GM19025 (cell line): ENCODE measurements at regions not wholly inside any gene's neighbourhood (a gene's known extent, or its start where the extent isn't known, plus 50 kb on each side); places are given as distances from the start of the nearest gene placed in this dataset.
"Not testable (repeated sequence)": the region's sequence is repeated elsewhere in the genome, so short reads cannot be mapped to it uniquely, and the experiment has no call there.

Experiments
- ATAC-seq: cut with Tn5 transposase; IDR thresholded peaks from one replicate; pipeline ENCODE4 v1.9.1; 2021; ENCODE audit warnings: mild to moderate bottlenecking, low read depth, moderate library complexity; ENCODE audit not compliant: unreplicated experiment

DNA sequence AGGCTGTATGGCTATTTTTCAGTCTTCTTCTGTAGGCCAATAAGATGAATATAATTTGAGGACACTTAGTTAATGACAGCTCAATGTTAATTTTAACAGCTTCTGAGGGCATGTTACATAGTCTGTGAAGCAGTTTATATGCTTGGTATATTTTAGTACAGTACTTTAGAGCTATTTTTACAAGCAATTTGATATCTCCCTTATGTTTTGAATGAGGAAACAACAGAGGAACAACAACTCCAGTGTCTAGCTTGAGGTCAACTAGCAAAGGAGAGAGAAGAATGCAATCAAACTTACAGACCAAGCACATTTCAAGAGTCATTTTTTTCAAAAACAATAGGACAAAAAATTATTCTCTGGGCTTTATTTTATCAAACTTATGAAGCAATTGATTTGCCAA lies 469.1 kb upstream of the DCN start:
- no peak for ATAC-seq

DNA sequence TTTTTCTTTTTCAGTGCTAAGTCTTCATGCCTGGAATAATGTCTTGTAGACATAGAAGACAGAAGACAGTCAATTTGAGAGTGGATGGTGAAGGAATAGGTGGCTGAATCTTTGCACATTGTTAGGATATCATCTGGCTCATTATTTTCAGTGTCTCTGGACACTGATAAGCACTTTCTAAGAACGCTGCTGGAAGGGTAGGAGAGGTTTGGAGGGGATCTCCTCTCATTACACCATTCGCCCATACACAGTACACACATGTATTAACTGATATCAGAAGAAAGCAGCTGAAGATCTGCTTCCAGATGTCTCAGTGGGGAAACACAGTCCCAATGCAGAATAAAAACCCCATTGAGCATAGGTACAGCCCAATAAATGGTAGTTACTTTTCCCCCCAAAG lies 461.1 kb upstream of the DCN start:
- ATAC-seq: no peak

DNA sequence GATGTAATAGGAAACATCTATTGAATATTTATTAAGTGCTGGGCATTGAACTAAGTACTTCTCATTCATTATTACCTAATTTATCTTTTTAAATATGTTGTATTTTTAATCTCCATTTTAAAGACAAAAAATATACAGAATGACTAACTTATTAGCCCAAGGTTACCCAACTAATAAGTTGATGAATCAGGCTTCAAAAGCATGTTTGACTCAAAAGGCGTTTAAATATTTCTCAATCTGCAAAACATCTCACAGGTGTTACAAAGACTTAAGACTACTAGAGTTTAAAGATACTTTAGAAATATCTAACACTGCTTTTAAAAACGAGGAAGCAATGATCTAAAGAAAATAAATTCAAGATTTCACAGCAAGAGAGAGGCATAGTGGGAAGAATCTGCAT lies 457.4 kb upstream of the DCN start:
- ATAC-seq: no peak

DNA sequence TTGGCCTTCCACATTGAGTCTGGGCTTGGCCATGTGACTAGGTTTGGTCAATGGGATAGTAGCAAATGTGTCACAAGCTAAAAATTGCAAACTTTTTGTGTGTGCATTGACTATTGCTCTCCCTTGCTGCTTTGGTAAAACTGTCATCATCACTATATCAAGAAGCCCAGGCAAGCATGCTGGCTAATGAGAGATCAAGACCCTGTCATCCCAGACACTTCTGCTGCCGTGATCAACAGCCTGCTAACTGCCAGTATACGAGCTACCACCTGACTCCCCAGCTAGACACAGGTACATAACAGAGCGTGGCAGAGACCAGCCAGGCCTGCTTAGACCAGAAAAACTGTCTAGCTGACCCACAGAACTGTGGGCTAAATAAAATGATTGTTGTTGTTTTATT lies 456.7 kb upstream of the DCN start:
- ATAC-seq: no peak

DNA sequence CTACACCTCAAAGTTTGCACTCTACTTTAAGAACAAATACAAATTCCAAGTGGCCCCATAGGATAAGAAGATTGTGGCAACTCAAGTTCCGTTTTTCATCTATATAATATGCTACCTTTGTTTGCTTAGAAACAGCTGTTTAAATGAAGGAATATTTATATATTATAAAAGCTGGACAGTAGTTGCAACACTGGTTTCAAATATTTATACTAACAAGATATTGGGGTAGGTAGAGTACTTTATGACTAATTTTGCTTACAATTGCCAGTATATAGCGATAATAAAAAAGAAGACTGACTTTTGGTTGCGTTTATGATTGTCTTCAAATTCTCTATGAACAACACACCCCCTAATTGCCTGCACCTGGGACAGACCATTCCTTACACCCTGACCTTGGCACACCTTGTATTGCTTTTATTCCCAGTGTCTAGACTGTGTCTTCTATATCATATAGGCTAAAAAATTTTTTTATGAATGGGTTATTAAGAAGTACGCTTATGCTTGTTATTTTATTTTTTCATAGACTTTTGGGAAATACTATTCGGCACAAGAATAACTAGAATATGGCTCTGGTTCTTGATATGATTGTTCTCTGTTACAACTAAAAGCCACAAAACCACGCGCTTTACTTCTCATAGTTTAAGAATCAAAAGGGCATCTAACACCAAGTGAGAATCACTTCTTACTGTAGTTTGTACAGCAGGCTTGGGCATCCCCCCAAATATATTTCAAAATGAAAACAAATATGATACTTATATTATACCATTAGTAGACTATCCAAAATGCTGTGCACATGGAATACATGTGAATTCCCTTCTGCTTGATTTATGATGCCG lies 455.4 kb upstream of the DCN start:
- no peak for ATAC-seq

DNA sequence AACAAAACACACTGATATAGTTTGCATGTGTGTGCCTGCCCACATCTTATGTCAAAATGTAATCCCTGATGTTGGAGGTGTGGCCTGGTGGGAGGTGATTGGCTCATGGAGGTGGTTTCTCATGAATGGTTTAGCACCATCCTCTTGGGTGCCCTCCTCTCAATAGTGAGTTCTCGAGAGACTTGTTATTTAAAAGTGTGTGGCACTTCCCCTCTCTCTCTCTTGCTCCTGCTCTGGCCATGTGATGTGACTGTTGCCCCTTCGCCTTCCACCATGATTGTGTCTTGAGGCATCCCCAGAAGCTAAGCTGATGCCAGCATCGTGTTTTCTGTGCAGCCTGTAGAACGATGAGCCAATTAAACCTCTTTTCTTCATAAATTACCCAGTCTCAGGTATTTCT lies 454.1 kb upstream of the DCN start:
- ATAC-seq: no peak

DNA sequence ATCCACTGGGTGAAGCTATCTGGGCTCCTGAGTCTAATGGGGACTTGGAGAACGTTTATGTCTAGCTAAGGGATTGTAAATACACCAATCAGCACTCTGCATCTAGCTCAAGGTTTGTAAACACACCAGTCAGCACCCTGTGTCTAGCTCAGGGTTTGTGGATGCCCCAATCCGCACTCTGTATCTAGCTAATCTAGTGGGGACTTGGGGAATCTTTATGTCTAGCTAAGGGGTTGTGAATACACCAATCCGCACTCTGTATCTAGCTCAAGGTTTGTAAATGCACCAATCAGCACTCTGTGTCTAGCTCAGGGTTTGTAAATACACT lies 451.7 kb upstream of the DCN start:
- ATAC-seq: not testable (repeated sequence)

DNA sequence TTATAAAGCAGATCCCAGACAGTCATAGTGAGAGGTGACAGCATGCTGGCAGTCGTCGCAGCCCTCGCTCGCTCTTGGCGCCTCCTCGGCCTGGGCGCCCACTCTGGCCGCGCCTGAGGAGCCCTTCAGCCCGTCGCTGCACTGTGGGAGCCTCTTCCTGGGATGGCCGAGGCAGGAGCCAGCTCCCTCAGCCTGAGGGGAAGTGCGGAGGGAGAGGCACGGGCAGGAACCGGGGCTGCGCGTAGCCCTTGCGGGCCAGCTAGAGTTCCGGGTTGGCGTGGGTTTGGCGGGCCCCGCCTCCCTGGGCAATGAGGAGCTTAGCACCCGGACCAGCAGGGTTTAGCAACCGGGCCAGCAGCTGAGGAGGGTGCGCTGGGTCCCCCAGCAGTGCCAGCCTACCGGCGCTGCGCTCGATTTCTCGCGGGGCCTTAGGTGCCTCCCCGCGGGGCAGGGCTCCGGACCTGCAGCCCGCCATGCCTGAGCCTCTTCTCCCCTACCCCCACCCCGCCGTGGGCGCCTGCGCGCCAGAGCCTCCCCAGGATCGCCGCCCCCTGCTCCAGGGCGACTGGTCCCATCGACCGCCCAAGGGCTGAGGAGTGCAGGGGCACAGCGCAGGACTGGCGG lies 451.2 kb upstream of the DCN start:
- no peak for ATAC-seq

DNA sequence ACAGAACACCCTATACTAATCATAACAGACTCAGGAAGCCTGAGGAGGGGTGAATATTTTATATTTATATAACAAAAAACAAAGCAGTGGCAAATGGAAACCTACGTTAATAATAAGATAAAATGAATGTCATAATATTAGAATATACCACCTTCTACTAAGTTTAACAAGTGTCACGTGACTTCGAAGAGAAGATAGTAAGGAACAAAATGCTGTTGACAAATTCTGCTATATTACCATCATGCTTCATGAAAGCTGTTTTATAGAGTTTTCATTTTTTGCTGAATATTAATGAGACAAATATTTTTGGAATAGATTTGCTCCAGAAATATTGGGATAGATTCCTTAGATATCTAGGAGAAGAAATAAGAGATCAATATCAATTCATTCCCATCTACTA lies 450.6 kb upstream of the DCN start:
- ATAC-seq: no peak

DNA sequence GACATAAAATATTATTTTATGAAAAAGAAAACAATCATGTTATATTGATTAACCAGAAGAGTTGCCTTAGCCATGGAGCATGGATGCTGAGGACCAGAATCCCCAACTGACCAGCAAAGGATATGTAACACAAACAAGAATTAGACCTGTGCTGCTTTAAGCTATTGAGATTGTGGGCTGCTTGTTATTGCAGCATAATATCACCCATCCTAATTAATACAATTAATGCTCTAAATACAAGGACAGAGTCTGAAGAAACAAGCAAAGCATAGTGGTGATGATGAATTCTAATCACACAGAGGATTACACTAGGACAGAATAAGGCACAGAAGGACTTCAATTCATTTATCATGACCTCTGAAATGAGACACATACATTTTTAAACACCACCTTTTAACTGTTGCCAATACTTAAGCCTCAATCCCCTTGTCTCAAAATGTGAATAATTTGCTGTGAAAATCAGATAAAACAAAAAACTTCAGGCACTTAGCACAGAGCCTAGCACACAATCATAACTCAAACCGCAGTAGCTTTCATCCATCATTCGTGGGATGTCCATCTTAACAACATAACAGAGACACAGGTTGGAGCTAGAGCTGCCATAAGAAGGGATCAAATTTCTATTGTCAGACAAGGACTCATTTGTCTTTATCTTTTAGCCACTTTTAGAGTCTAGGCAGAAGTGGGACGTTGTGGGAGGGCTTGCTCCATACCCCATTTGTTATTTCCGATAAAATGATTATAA lies 449.6 kb upstream of the DCN start:
- no peak for ATAC-seq

DNA sequence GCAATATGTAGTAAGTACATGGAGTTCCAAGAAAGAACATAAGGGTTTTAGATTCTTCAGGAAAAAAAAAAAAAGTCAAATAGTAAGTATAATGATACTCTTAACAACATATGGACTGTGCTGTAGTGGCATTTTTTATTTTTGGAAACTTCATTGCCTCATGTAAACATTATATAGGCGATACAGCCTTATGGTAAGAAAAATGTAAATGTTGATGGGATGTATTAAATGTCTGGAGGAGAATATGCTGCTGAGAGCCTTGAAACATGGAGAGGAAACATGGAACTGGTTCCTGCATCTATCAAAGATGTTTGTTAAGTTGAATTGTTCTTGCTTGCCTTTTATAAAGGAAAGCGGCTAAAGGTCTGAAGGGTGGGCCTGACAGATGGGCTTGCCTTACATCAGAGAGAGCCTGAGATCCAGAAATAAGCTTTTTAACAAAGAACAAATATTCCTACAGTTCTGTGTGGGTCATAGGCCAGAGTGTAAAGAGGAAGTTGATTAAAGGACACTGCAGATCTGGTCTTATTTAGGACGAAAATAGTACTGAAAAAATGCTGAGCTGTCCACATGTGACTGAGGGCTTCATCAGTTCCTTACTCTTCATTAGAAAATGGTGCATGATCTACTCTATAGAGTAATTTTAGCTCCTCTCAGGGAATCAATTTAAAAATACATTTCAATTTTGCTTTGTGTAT lies 448.1 kb upstream of the DCN start:
- ATAC-seq: no peak

DNA sequence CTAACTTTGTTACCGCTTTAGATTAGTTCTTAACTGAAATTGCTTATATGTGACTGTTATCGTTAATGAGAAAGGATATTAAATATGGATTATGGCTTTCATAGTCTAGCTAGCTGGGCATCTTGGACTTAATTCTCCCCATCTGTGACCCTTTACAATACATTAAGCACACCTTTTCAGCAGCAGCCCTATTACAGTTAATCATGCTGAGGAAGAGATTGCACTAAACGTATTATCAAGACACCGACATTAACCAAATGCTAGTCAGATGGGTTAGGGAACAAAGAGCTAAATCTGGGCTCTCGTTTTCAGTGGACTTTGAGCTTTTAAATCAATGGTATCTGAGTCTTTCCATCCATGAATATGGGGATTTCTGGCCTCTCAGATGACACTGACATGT lies 447.5 kb upstream of the DCN start:
- ATAC-seq: no peak

DNA sequence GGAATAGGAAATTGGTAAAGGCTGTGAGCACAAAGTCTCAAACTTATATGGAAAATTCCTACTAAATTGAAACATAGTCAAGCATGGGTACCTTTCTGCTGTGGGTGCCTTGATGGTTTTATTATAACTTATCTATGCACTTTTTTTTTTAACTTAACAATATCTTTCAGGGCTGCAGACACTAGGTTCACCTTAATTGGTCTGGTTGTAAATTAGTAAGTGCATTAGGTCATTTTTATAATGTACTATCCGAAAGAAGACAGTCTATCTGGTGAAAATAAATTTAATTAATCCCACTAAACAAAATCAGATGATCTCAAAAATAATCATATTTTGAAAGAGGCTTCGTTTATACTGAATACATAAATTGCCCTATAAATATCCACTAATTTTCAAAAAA lies 446.8 kb upstream of the DCN start:
- no peak for ATAC-seq

DNA sequence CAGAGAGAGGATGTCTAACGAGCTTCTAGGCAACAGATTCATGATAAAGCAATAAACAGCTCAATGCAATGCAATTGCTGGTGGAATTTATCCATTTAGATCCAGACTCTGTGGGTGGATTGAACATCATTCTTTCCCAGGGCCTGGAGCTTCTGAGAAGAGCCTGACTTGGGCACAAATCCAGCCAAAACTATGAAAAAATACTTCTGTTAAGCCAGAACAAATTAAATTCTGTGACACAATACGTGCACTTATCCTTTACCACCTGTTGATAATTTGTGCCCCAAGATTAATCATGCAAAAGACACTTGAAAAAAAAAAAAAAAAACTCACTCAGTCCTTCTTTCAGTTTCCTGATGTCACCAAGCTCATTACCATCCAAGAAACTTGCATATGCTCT lies 446.0 kb upstream of the DCN start:
- ATAC-seq: no peak

DNA sequence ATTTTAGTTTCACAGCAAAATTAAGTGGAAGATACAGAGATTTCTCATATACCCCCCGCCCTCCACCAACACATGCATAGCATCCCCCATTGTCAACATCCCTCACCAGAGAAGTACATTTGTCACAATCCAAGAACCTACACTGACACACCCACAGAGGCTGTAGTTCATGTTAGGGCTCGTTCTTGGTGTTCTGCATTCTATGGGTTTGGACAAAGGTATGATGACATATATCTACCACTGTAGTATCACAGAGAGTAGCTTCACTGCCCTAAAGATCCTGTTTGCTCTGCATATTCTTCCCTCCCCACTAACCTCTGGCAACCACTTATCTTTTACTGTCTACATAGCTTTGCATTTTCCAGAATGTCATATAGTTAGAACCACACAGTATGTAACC lies 444.6 kb upstream of the DCN start:
- no peak for ATAC-seq

DNA sequence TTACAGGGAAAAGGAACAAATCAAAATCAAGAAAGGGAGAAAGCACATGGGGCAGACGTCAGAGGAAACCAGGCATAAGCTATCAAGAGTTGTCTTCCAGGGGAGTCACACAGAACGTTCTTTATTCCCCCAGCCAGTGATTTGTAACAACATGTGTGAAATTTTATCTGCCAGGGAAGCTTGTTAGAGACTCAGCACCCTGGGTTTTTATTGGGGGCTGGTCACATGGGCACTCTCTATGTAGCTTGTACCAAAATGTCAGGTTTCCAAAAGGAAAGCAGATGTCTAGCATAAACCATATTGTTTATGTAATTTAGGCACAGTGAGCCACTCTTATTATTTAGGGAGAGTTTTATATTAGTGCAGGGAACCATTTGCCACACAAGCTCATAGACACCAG lies 440.4 kb upstream of the DCN start:
- no peak for ATAC-seq

DNA sequence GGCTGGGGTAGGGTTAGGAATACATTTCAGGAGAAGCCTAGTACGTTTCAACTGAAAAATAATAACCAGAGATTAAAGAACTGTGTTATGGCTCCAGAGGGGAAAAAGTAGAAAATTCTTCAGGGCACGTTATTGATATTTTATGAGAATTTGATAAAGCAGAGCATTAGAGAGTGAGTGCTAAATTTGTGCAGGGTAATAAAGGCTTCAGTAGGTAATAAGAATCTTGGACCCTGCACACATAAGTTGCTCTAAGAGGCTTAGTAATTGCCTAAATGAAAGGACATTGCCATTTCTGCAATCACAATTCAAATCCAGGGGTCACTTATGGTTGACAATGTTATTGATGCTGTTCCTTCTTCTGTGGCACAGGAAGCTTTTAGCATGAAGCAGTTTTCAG lies 439.4 kb upstream of the DCN start:
- no peak for ATAC-seq

DNA sequence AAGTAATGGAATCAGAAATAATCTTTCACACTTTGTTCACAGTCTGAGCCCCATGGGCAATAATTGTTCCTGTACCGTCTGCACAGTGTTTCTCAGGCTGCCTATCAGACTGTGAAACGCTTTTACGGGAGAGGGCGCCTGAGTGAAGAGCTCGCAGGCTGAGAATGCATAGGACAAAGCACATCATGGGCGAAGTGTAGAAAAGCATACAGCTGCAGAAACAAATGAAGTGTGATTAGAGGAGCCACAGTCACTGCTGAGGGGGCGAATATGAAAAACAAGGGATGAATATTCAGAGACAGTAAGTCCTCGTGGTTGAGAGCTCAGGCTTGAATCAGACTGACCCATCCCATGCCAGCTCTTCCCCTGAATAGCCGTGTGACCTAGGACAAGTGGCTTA lies 438.4 kb upstream of the DCN start:
- ATAC-seq: no peak

DNA sequence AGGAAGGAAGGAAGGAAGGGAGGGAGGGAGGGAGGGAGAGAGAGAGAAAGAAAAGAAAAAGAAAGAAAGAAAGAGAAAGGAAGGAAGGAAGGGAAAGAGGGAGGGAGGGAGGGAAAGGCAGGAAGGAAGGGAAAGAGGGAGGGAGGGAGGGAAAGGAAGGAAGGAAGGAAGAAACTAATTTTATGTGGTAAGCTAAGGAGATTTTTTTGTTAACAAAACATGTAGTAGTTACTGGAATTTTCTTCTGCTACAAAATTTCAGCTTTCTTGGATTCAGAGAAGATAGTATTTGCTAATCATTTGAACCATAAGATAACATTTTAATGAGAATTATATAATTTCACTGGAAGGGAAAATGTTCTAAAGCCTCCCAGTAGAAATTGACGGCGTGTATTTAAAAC lies 437.8 kb upstream of the DCN start:
- no peak for ATAC-seq

DNA sequence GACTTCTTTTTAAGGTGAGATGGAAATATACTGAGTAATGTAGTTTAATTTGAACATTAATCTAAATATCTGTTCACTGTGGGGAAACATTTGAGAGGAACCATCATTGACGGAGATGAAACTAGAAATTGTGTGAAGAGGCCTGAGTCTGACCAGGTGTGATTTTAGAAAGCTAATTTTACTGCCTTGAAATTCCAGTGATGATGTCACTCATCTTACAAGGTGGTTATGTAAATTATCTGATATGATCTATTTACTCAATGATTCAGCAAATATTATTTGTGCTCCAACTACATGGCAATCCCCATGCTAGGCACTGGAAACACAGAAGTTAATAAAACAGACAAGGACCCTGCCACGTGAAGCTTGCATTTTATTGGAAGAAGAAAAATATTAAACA lies 435.7 kb upstream of the DCN start:
- ATAC-seq: peak; percentile 56

DNA sequence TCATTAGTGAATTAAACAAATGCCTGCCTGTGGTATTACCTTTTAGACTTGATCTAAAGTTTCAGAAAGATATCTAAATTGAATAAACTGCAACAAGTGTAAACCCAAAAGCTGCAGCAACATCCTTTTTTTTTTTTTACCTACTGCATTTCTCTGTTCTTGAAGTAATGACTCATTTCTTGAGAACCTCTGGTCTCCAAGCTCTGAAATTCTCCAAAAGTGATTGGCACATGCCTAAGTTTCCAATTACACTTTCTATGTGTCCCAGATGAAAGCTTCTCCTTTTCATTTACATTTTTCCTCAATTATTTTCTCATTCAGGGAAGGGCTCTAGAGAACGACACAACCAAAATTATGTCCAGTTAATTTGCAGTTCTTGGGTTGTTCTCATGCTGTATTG lies 435.2 kb upstream of the DCN start:
- ATAC-seq: no peak
